Epithelial cell of esophagus (primary cell): ENCODE measurements at regions not wholly inside any gene's neighbourhood (a gene's known extent, or its start where the extent isn't known, plus 50 kb on each side); places are given as distances from the start of the nearest gene placed in this dataset.
A peak's percentile ranks its signal among the peaks of the same experiment; 100 is the strongest.

Source experiments
- DNase-seq: peaks from one replicate; pipeline ENCODE4 v3.0.0; 2010; ENCODE audit warnings: low read depth
- H3K4me3 ChIP-seq: 2 replicates; pipeline ENCODE4 v1.5.1; 2011; ENCODE audit warnings: mild to moderate bottlenecking, low read length, control low read depth
- CTCF ChIP-seq: IDR thresholded peaks from 2 replicates; pipeline ENCODE4 v1.5.1; 2011; ENCODE audit warnings: low read depth, mild to moderate bottlenecking, low read length, control low read depth, inconsistent platforms; ENCODE audit not compliant: insufficient read depth; ENCODE audit errors: missing control alignments

DNA sequence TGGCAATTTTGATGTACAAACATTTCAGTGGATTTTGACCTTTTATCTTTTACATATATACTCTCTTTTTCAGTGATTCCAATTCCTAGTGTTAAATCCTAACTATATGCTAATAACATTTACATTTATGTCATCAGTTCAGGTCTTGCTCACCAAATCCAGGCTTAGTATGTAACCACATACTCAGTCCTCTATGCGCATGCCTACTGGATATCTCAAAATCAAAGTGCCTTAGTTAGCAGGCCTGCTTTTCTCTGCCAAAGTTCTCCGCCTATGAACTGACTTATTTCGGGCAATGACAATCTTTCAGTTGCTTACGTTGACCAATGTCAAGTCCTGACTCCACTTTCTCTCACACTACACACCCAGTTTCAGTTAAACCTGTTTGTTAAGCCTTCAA, 478.5 kb upstream of the SLITRK1 start:
- H3K4me3 ChIP-seq = no peak overlapping the region
- DNase-seq = peak; percentile 40
- TF ChIP-seq CTCF = no peak

GRCh38 chr13:84358601-84359000, 476.3 kb upstream of the SLITRK1 start:
- TF ChIP-seq CTCF = no peak
- no peak for DNase-seq
- H3K4me3 ChIP-seq = no peak overlapping the region

DNA sequence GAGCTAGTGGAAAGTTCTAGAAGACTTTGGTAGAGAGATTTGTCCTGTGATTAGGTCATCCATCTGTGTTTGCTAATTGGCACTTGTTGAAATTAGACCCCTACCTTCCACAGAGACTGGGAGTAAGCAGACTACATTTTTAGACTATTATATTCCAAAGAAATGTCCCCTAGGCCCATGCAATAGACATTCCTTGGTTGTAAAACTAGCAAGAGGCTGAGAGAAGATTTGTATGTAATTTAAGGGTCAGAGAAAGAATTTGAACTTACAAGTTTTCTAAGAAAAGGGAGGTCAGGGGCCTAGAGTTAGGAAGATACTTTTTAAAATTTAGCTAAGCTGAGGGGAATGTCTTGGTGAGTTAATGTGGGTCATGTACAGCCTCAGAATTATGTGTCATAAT, 470.7 kb upstream of the SLITRK1 start:
- no peak for TF ChIP-seq CTCF
- no peak overlapping the region for H3K4me3 ChIP-seq
- DNase-seq = no peak

- no peak overlapping the region for H3K4me3 ChIP-seq
- no peak for TF ChIP-seq CTCF
- no peak for DNase-seq
Observed at GRCh38 chr13:84339456-84339855, 457.2 kb upstream of the SLITRK1 start.

DNA sequence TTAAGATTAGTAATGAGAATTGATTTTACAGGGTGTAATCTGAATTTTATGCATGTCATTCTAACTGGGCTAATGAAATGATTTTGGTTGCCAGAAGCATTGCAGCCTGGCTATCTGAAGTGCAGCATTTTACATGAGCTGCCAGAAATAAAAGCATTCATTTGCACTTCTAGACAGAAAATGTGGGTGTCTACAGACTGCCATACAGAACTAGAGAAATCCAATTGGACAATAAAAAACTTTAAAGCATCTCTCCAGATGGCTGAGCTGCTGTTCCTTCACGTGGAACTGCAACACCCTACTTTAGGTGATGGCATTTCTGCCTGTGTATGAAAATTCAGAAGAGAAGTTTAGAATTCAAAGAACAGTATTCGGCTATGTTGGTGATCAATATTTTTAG, 450.1 kb upstream of the SLITRK1 start:
- TF ChIP-seq CTCF = no peak
- H3K4me3 ChIP-seq = no peak overlapping the region
- no peak for DNase-seq

DNA sequence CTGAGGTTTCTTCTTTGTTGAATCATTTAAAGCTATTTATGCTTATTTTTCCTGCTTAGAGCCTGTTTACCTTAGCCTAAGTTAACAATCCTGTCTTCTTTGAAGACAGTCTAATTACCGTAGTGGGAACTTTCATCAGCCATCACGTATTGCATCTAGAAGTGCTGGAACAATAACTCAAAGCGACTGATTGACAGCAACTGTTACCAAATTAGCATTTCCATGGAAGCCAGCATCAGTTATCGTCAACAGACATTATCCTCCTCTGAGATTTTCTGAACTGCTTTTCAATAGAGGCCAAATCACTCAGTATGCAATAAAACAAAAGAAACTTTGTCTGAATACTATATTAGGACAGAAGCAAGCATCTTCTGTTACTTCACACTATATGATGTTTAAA, 433.3 kb upstream of the SLITRK1 start:
- TF ChIP-seq CTCF = no peak

GRCh38 chr13:84303035-84303434, 420.8 kb upstream of the SLITRK1 start:
- DNase-seq = no peak
- no peak overlapping the region for H3K4me3 ChIP-seq
- TF ChIP-seq CTCF = no peak

More for the DNA sequence above, 433.3 kb upstream of the SLITRK1 start:
- no peak overlapping the region for H3K4me3 ChIP-seq
- DNase-seq = no peak
